IMR-90 (cell line): ENCODE measurements at regions not wholly inside any gene's neighbourhood (a gene's known extent, or its start where the extent isn't known, plus 50 kb on each side); places are given as distances from the start of the nearest gene placed in this dataset.

Experiments used
- ATAC-seq: fragments of 200-7000 bp; cut with Tn5 transposase; 2 replicates; pipeline ENCODE4 v1.9.1; 2020; ENCODE audit warnings: low read depth, mild to moderate bottlenecking, moderate library complexity
- BruUV-seq: library from RNA; stranded (reverse); fragments of 400-500 nt; replicated peaks from 2 replicates; lab custom pipeline; 2021; lab: Mats Ljungman, UMichigan
- CTCF ChIA-PET: fragments of 300-600 bp; formaldehyde crosslinking; extraction: SDS; loops from one replicate; lab custom pipeline; 2021; ENCODE audit warnings: antibody characterized with exemption; lab: Yijun Ruan, JAX
- POLR2A ChIA-PET: fragments of 300-600 bp; sonication (Branson Sonifier 250); formaldehyde crosslinking; loops from one replicate; lab custom pipeline; 2022; ENCODE audit warnings: antibody characterized with exemption; ENCODE audit not compliant: unreplicated experiment; lab: Charles Lee
- DNase-seq: peaks from one replicate; pipeline ENCODE4 v3.0.0; 2013
- H2AFZ ChIP-seq: replicated peaks from 2 replicates; pipeline ENCODE3; 2013; ENCODE audit warnings: low read length, mild to moderate bottlenecking; ENCODE audit not compliant: poor library complexity
- H2AK5ac ChIP-seq: 2 replicates; pipeline ENCODE4 v1.6.1; 2013; ENCODE audit warnings: low read depth, low read length, inconsistent platforms
- H2AK9ac ChIP-seq: replicated peaks from 2 replicates; pipeline ENCODE3; 2013; ENCODE audit warnings: mild to moderate bottlenecking, low read depth, low read length, moderate library complexity; ENCODE audit not compliant: poor library complexity
- H2BK120ac ChIP-seq: 2 replicates; pipeline ENCODE4 v1.6.1; 2013; ENCODE audit warnings: low read depth, low read length, inconsistent platforms
- H2BK15ac ChIP-seq: 3 replicates; pipeline ENCODE4 v1.6.1; 2013; ENCODE audit warnings: low read depth, low read length, inconsistent platforms
- H2BK20ac ChIP-seq: 2 replicates; pipeline ENCODE4 v1.6.1; 2013; ENCODE audit warnings: low read depth, mild to moderate bottlenecking, inconsistent platforms, low read length, moderate library complexity
- H2BK5ac ChIP-seq: 2 replicates; pipeline ENCODE4 v1.6.1; 2013; ENCODE audit warnings: mild to moderate bottlenecking, low read depth, low read length, inconsistent platforms; ENCODE audit not compliant: poor library complexity, severe bottlenecking
- H3K14ac ChIP-seq: replicated peaks from 2 replicates; pipeline ENCODE4 v1.6.1; 2013; ENCODE audit warnings: low read depth, low read length, inconsistent platforms
- H3K18ac ChIP-seq: 2 replicates; pipeline ENCODE4 v1.6.1; 2013; ENCODE audit warnings: low read depth, low read length, control low read depth
- H3K23ac ChIP-seq: 2 replicates; pipeline ENCODE4 v1.6.1; 2013; ENCODE audit warnings: low read depth, low read length, inconsistent platforms
- H3K27ac ChIP-seq: 2 replicates; pipeline ENCODE4 v1.5.1; 2013; ENCODE audit warnings: mild to moderate bottlenecking, control low read depth, low read length; ENCODE audit not compliant: insufficient read depth
- H3K27me3 ChIP-seq: 2 replicates; pipeline ENCODE4 v1.6.1; 2013; ENCODE audit warnings: low read length; ENCODE audit not compliant: control insufficient read depth, insufficient read depth
- H3K36me3 ChIP-seq: 2 replicates; pipeline ENCODE4 v1.6.1; 2013; ENCODE audit warnings: low read length, mixed read lengths; ENCODE audit not compliant: control insufficient read depth, insufficient read depth
- H3K4ac ChIP-seq: 2 replicates; pipeline ENCODE4 v1.6.1; 2013; ENCODE audit warnings: low read depth, low read length, inconsistent platforms
- H3K4me1 ChIP-seq: 2 replicates; pipeline ENCODE4 v1.6.1; 2013; ENCODE audit warnings: low read length, mixed read lengths; ENCODE audit not compliant: control insufficient read depth, insufficient read depth
- H3K4me2 ChIP-seq: 2 replicates; pipeline ENCODE4 v1.6.1; 2013; ENCODE audit warnings: low read depth, mild to moderate bottlenecking, control low read depth, low read length, moderate library complexity
- H3K4me3 ChIP-seq: 2 replicates; pipeline ENCODE4 v1.5.1; 2013; ENCODE audit warnings: low read depth, mild to moderate bottlenecking, control low read depth, low read length, moderate library complexity; ENCODE audit not compliant: insufficient read depth
- H3K56ac ChIP-seq: 2 replicates; pipeline ENCODE4 v1.6.1; 2013; ENCODE audit warnings: low read length, inconsistent platforms; ENCODE audit not compliant: insufficient read depth; ENCODE audit errors: extremely low read depth
- H3K79me1 ChIP-seq, 2 experiments: 2 replicates each; pipeline ENCODE4 v1.6.1; 2013; ENCODE audit warnings: low read length in 2 of 2, inconsistent platforms in 1 of 2, low read depth in 1 of 2
- H3K9ac ChIP-seq: 2 replicates; pipeline ENCODE4 v1.6.1; 2013; ENCODE audit warnings: low read depth, low read length, control low read depth
- H3K9me1 ChIP-seq: 2 replicates; pipeline ENCODE4 v1.6.1; 2013; ENCODE audit warnings: low read length, inconsistent platforms; ENCODE audit not compliant: insufficient read depth
- H3K9me3 ChIP-seq: 2 replicates; pipeline ENCODE4 v1.6.1; 2013; ENCODE audit warnings: low read length; ENCODE audit not compliant: control insufficient read depth, insufficient read depth
- H4K20me1 ChIP-seq: 2 replicates; pipeline ENCODE4 v1.6.1; 2013; ENCODE audit warnings: low read length, inconsistent platforms; ENCODE audit not compliant: insufficient read depth
- H4K5ac ChIP-seq: 2 replicates; pipeline ENCODE4 v1.6.1; 2013; ENCODE audit warnings: mild to moderate bottlenecking, low read depth, low read length, control low read depth
- H4K8ac ChIP-seq, 2 experiments: 2 replicates each; pipeline ENCODE4 v1.6.1; 2013; ENCODE audit warnings: low read depth in 2 of 2, low read length in 2 of 2, control low read depth in 1 of 2, inconsistent platforms in 1 of 2
- H4K91ac ChIP-seq: 2 replicates; pipeline ENCODE4 v1.6.1; 2013; ENCODE audit warnings: low read depth, low read length, inconsistent platforms; ENCODE audit not compliant: insufficient read depth
- BHLHE40 ChIP-seq: fragments of 150-350 bp; IDR thresholded peaks from 2 replicates; pipeline ENCODE4 v1.6.1; 2016; ENCODE audit warnings: mild to moderate bottlenecking, low read depth, low read length
- CEBPB ChIP-seq: IDR thresholded peaks from 2 replicates; pipeline ENCODE4 v1.6.1; 2012; ENCODE audit warnings: low read depth, low read length, improper control_type of control experiment
- CHD1 ChIP-seq: IDR thresholded peaks from 2 replicates; pipeline ENCODE4 v1.6.1; 2012; ENCODE audit warnings: low read depth, low read length, improper control_type of control experiment
- FOS ChIP-seq: fragments of 150-350 bp; IDR thresholded peaks from 2 replicates; pipeline ENCODE4 v1.6.1; 2016; ENCODE audit warnings: low read depth, low read length
- MAFK ChIP-seq: IDR thresholded peaks from 2 replicates; pipeline ENCODE4 v1.6.1; 2012; ENCODE audit warnings: low read depth, low read length, improper control_type of control experiment
- MAZ ChIP-seq: IDR thresholded peaks from 2 replicates; pipeline ENCODE4 v1.6.1; 2012; ENCODE audit warnings: low read depth, mild to moderate bottlenecking, low read length, improper control_type of control experiment, moderate library complexity, borderline replicate concordance
- MXI1 ChIP-seq: IDR thresholded peaks from 2 replicates; pipeline ENCODE4 v1.6.1; 2012; ENCODE audit warnings: low read depth, mild to moderate bottlenecking, low read length, moderate library complexity, borderline replicate concordance
- RAD21 ChIP-seq: IDR thresholded peaks from 2 replicates; pipeline ENCODE4 v1.6.1; 2012; ENCODE audit warnings: low read length, improper control_type of control experiment
- RCOR1 ChIP-seq: IDR thresholded peaks from 2 replicates; pipeline ENCODE4 v1.6.1; 2012; ENCODE audit warnings: mild to moderate bottlenecking, low read length, improper control_type of control experiment; ENCODE audit not compliant: insufficient replicate concordance
- SMC3 ChIP-seq: fragments of 150-350 bp; IDR thresholded peaks from 2 replicates; pipeline ENCODE4 v1.6.1; 2016; ENCODE audit warnings: low read depth, mild to moderate bottlenecking, antibody characterized with exemption, low read length, moderate library complexity
- USF2 ChIP-seq: fragments of 150-350 bp; IDR thresholded peaks from 2 replicates; pipeline ENCODE4 v1.6.1; 2017; ENCODE audit warnings: mild to moderate bottlenecking, antibody characterized with exemption, low read length, low read depth
- WGBS, 2 experiments: methylation state at CpG; one replicate each; pipeline versions ENCODE4 v1.1.5 to v1.1.7; 2013; ENCODE audit warnings: missing lambda C conversion rate in 2 of 2; ENCODE audit not compliant: insufficient read length in 1 of 2; ENCODE audit errors: extremely low coverage in 2 of 2; 5-methylcytosine and 5-hydroxymethylcytosine counted together
- dilution Hi-C: fragments of 300-500 bp; cut with HindIII; formaldehyde crosslinking; loops from one replicate; pipeline ENCODE4 v1.14.3; 2018; ENCODE audit warnings: low sequenced_read_pairs; ENCODE audit not compliant: unreplicated experiment
- in situ Hi-C: fragments of 300-500 bp; cut with MboI; formaldehyde crosslinking; loops from 3 replicates; pipeline ENCODE4 v1.14.3; 2019; ENCODE audit warnings: low sequenced_read_pairs, inconsistent platforms, mixed read lengths
- intact Hi-C: fragments of 100-400 bp; cut with micrococcal nuclease; formaldehyde crosslinking; loops from 2 replicates; pipeline ENCODE4 v1.10.0; 2022

DNA sequence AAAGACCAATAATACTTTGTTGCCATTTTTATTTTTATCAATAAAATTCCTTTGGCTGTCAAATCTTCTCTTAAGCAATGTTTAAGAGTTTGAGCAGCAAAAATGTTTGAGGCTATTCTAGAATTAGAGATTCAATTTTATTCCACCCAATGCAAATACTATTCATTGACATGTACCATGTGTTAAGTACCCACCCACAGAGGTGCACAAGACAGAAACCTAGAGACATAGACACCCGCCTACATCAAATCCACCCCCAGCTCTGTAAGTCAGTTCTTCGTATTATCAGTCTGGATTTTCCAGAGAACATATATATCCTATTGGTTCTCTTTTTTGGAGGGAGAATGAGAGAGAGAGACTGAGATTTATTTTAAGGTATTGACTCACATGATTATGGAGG lies 463.7 kb downstream of the EPM2A start:
- in situ Hi-C loops (no loop called here), dilution Hi-C loops (no loop called here), intact Hi-C loops (no loop called here)
- H2AK5ac ChIP-seq = no peak overlapping the region
- no peak overlapping the region for H2BK20ac ChIP-seq
- no peak overlapping the region for H3K4ac ChIP-seq
- no peak for ATAC-seq
- H4K20me1 ChIP-seq = no peaks in the 10 kb centered on the region
- H2AK9ac ChIP-seq = no peak overlapping the region
- H2BK15ac ChIP-seq = no peak overlapping the region
- H3K36me3 ChIP-seq = no peaks in the 10 kb centered on the region
- no peaks in the 10 kb centered on the region for H3K79me1 ChIP-seq
- H3K9me3 ChIP-seq = no peaks in the 10 kb centered on the region
- H3K4me2 ChIP-seq = no peak overlapping the region
- BruUV-seq = no TSS peak
- no peak overlapping the region for H3K23ac ChIP-seq
- no peak overlapping the region for H2BK5ac ChIP-seq
- ChIA-PET CTCF (no interaction called here), POLR2A (no interaction called here)
- H4K5ac ChIP-seq = no peak overlapping the region
- H3K56ac ChIP-seq = no peak overlapping the region
- WGBS, 2 experiments = no CpG with 5 or more reads among the region's 2 CpGs
- H3K27ac ChIP-seq = no peak overlapping the region
- H2AFZ ChIP-seq = no peak overlapping the region
- H3K9ac ChIP-seq = no peak overlapping the region
- H3K4me1 ChIP-seq = no peaks in the 10 kb centered on the region
- no peak for DNase-seq
- no peak overlapping the region for H4K8ac ChIP-seq
- no peak overlapping the region for H4K91ac ChIP-seq
- H3K27me3 ChIP-seq = no peaks in the 10 kb centered on the region
- H2BK120ac ChIP-seq = no peak overlapping the region
- no peak overlapping the region for H3K14ac ChIP-seq
- no peak overlapping the region for H3K4me3 ChIP-seq
- H3K9me1 ChIP-seq = no peaks in the 10 kb centered on the region
- H3K18ac ChIP-seq = no peak overlapping the region
- TF ChIP-seq MXI1 (no peak), USF2 (no peak), CEBPB (no peak), MAFK (no peak), CHD1 (no peak), MAZ (no peak), BHLHE40 (no peak), RCOR1 (no peak), FOS (no peak), SMC3 (no peak), RAD21 (no peak)
